ENCODE measurements at regions not wholly inside any gene's neighbourhood (a gene's known extent, or its start where the extent isn't known, plus 50 kb on each side); places are given as distances from the start of the nearest gene placed in this dataset.

DNA sequence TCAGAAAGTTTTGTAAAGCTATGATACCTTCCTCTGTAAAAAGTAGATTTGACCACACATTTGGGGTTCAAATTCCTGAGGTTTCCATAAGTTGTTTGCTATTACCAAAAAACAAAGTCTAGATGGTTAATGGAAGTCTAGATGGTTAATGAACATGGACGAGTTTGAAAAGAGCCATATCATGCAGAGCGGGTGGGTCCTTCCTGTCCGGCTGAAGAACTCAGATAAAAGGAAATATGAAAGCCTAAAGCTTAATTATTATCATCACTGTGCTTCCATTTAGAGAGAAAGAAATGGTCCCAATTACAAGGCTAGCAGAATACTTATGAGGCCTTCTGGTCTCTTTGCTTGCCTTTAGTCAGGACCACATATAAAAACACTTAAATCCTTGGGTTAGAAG is 132.1 kb upstream of the SATB1 start (continued):
- TF ChIP-seq, protein P1, sequence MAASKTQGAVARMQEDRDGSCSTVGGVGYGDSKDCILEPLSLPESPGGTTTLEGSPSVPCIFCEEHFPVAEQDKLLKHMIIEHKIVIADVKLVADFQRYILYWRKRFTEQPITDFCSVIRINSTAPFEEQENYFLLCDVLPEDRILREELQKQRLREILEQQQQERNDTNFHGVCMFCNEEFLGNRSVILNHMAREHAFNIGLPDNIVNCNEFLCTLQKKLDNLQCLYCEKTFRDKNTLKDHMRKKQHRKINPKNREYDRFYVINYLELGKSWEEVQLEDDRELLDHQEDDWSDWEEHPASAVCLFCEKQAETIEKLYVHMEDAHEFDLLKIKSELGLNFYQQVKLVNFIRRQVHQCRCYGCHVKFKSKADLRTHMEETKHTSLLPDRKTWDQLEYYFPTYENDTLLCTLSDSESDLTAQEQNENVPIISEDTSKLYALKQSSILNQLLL (CRISPR knock-in tag; IDR thresholded peaks at IDR 0.05; ENCODE audit: borderline replicate concordance), result no peak
- TF ChIP-seq, protein P2, sequence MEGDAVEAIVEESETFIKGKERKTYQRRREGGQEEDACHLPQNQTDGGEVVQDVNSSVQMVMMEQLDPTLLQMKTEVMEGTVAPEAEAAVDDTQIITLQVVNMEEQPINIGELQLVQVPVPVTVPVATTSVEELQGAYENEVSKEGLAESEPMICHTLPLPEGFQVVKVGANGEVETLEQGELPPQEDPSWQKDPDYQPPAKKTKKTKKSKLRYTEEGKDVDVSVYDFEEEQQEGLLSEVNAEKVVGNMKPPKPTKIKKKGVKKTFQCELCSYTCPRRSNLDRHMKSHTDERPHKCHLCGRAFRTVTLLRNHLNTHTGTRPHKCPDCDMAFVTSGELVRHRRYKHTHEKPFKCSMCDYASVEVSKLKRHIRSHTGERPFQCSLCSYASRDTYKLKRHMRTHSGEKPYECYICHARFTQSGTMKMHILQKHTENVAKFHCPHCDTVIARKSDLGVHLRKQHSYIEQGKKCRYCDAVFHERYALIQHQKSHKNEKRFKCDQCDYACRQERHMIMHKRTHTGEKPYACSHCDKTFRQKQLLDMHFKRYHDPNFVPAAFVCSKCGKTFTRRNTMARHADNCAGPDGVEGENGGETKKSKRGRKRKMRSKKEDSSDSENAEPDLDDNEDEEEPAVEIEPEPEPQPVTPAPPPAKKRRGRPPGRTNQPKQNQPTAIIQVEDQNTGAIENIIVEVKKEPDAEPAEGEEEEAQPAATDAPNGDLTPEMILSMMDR (IDR thresholded peaks at IDR 0.05 in 2 of 3, conservative IDR thresholded peaks at IDR 0.05 in 1 of 3; ENCODE audit: insufficient read depth in 2 of 3, low read depth in 1 of 3, low read length in 3 of 3), result no peak
- TF ChIP-seq HNRNPK (IDR thresholded peaks at IDR 0.05; ENCODE audit: low read depth, low read length, poor library complexity, severe bottlenecking) (no peak), PRMT5 (CRISPR knock-in tag; IDR thresholded peaks at IDR 0.05) (no peak), SNIP1 (IDR thresholded peaks at IDR 0.05; ENCODE audit: low read depth) (no peak)

DNA sequence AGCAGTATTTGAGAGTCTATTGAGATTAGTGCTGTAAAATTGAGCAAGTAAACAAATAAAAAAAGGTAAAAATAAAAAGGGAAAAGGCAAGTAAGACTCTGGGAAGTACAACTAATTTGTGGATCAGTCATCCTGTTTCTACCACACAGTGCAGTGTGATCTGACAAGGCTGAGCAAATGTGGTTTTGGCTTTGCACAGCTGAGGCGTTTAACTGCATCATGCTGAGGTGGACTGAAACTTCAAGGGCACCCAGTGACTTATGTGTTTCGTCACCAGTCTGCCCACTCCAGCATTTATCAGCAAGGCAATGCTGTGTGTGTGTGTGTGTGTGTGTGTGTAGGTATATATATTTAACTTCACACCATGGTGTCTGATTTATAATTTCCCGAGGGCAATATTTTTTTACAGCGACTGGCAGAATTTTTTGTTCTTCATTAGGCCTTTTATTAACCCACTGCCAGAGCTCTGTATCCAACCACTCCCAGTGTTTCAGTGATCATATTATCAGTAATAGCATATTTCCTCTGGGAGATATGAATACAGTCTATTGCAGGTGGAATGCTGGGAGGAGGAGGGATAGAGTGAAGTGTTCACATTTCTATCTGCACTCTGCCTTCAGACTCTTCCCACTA is 131.5 kb upstream of the SATB1 start:
- no peak overlapping the region for H3K27ac ChIP-seq (ENCODE audit: extremely low read depth, low read depth, low read length)
- POLR2A ChIA-PET, result no interaction called here
- H3K36me3 ChIP-seq (ENCODE audit: control insufficient read depth, insufficient read depth, low read length), result no peaks in the 10 kb centered on the region
- H3K9me1 ChIP-seq (ENCODE audit: control insufficient read depth, insufficient read depth, low read length), result no peaks in the 10 kb centered on the region
- H3K4me1 ChIP-seq (replicated peaks in 1 of 2; ENCODE audit: control insufficient read depth in 2 of 2, insufficient read depth in 2 of 2, low read length in 2 of 2), result no peaks in the 10 kb centered on the region
- H3K79me2 ChIP-seq (ENCODE audit: control insufficient read depth, insufficient read depth, low read length), result no peaks in the 10 kb centered on the region
- TF ChIP-seq NR3C1 (CRISPR knock-in tag; IDR thresholded peaks at IDR 0.05) (no peak), GTF2E2 (tag; IDR thresholded peaks at IDR 0.05) (no peak), JUNB (CRISPR knock-in tag; conservative IDR thresholded peaks at IDR 0.05) (no peak), ZNF41 (CRISPR knock-in tag; conservative IDR thresholded peaks at IDR 0.05) (no peak), ZNF232 (CRISPR knock-in tag; IDR thresholded peaks at IDR 0.05) (no peak), ZFX (CRISPR knock-in tag; IDR thresholded peaks at IDR 0.05) (no peak), TBL1XR1 (IDR thresholded peaks at IDR 0.05; ENCODE audit: low read length in 2 of 2) (no peak), ZNF23 (CRISPR knock-in tag; IDR thresholded peaks at IDR 0.05) (no peak)
- TF ChIP-seq, protein P3, sequence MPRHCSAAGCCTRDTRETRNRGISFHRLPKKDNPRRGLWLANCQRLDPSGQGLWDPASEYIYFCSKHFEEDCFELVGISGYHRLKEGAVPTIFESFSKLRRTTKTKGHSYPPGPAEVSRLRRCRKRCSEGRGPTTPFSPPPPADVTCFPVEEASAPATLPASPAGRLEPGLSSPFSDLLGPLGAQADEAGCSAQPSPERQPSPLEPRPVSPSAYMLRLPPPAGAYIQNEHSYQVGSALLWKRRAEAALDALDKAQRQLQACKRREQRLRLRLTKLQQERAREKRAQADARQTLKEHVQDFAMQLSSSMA (CRISPR knock-in tag; IDR thresholded peaks at IDR 0.05), result no peak
- 1% methylated on average over 4 of the region's 4 CpGs for WGBS (ENCODE audit: insufficient coverage, low coverage, missing lambda C conversion rate)
- H3K9me3 ChIP-seq (replicated peaks; ENCODE audit: control insufficient read depth, insufficient read depth, low read depth, low read length), result no peaks in the 10 kb centered on the region; the same call in none of the 2 replicates
- H4K20me1 ChIP-seq (replicated peaks; ENCODE audit: control insufficient read depth, insufficient read depth, low read length), result no peaks in the 10 kb centered on the region
- no peak overlapping the region for H3K9ac ChIP-seq (ENCODE audit: insufficient read depth in 1 of 2, low read depth in 2 of 2, low read length in 2 of 2)
- intact Hi-C loops (cut with micrococcal nuclease) (no loop called here), in situ Hi-C loops (cut with MboI) (no loop called here)
- FAIRE-seq, result no peak
- no peak overlapping the region for H3K4me2 ChIP-seq (ENCODE audit: insufficient read depth, low read length)
- no peak overlapping the region for H3K4me3 ChIP-seq
- CTCF ChIA-PET (ENCODE audit: low intra/inter-chr PET ratio), result no interaction called here
- no peak for DNase-seq (ENCODE audit: extremely low read depth in 1 of 4, low spot score in 3 of 4)
- H3K27me3 ChIP-seq (ENCODE audit: control insufficient read depth in 2 of 2, insufficient read depth in 2 of 2, low read length in 2 of 2), result no peaks in the 10 kb centered on the region
- no peak overlapping the region for H2AFZ ChIP-seq (ENCODE audit: low read depth, low read length)
- no TSS peak for BruUV-seq (replicated peaks)
- ATAC-seq, result no peak

Data from K562 (cell line).